ENCODE measurements at regions not wholly inside any gene's neighbourhood (a gene's known extent, or its start where the extent isn't known, plus 50 kb on each side); places are given as distances from the start of the nearest gene placed in this dataset.

DNA sequence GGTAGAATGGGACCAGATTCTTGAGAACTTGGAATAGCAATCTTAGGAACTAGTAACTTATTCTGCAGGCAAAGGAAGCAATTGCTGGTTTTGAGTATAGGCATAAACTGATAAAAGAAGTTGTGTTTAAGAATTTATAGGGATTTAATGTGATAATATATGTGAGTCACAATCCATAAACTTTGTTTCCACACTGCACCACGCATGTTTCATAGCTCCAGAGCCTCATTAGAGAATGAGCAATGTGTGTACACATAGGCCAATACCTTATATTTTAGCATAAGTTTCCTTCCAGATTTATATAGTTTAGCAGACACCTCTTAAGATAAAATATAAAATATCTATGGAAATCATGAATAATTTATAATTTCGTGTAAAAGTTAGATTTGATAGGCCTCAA lies 175.5 kb upstream of the SEMA3A start:
- TF ChIP-seq POLR2A (IDR thresholded peaks at IDR 0.05; ENCODE audit: low read length) (no peak), GATA1 (IDR thresholded peaks at IDR 0.05; ENCODE audit: low read depth, low read length) (no peak)
